A673 (cell line): ENCODE measurements at regions not wholly inside any gene's neighbourhood (a gene's known extent, or its start where the extent isn't known, plus 50 kb on each side); places are given as distances from the start of the nearest gene placed in this dataset.

Source experiments
- EZH2 ChIP-seq: fragments of 200-600 bp; sonication (generic); IDR thresholded peaks from 2 replicates; pipeline ENCODE4 v1.6.1; 2017; ENCODE audit warnings: borderline replicate concordance, low read depth, mild to moderate bottlenecking, mixed read lengths, antibody characterized with exemption, low read length; ENCODE audit not compliant: poor library complexity, severe bottlenecking
- TF ChIP-seq, protein P1 (sequence below): fragments of 300-800, 200-600 bp; sonication (generic); conservative IDR thresholded peaks from 2 replicates; pipeline ENCODE4 v1.5.1; 2017; ENCODE audit warnings: low read depth, mild to moderate bottlenecking, antibody characterized with exemption, low read length, moderate library complexity, mixed read lengths

DNA sequence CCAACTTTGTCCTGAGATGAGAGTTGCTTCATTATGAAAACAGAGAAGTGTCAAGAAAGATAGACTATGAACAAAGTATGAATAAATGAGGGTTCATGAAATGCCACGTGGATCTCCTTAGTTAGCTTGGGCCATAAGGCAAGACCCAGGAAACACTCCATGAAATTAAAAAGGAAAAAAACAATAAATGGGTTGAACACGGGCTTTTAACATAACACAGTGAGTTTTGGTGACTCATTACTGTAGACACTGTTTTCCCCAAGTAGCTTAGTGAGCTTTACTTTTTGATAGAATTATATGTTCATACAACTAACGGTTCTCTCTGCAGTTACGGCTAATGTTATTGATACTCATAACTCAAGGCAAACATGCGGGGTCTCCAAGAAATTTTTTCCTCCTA lies 265.0 kb downstream of the DHX15 start:
- no peak for TF ChIP-seq EZH2
- TF ChIP-seq, protein P1, sequence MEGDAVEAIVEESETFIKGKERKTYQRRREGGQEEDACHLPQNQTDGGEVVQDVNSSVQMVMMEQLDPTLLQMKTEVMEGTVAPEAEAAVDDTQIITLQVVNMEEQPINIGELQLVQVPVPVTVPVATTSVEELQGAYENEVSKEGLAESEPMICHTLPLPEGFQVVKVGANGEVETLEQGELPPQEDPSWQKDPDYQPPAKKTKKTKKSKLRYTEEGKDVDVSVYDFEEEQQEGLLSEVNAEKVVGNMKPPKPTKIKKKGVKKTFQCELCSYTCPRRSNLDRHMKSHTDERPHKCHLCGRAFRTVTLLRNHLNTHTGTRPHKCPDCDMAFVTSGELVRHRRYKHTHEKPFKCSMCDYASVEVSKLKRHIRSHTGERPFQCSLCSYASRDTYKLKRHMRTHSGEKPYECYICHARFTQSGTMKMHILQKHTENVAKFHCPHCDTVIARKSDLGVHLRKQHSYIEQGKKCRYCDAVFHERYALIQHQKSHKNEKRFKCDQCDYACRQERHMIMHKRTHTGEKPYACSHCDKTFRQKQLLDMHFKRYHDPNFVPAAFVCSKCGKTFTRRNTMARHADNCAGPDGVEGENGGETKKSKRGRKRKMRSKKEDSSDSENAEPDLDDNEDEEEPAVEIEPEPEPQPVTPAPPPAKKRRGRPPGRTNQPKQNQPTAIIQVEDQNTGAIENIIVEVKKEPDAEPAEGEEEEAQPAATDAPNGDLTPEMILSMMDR, result no peak
